HCEC 1CT (cell line): ENCODE measurements at regions not wholly inside any gene's neighbourhood (a gene's known extent, or its start where the extent isn't known, plus 50 kb on each side); places are given as distances from the start of the nearest gene placed in this dataset.
"Not testable (repeated sequence)": the region's sequence is repeated elsewhere in the genome, so short reads cannot be mapped to it uniquely, and the experiment has no call there.

Experiments used
- DNase-seq: peaks from one replicate; pipeline ENCODE4 v3.0.0-alpha.2; 2017

- no peak for DNase-seq
Observed at GRCh38 chr20:47991875-47992488, 206.7 kb upstream of the SULF2 start.

GRCh38 chr20:47990507-47991150 lies 205.3 kb upstream of the SULF2 start:
- no peak for DNase-seq

DNA sequence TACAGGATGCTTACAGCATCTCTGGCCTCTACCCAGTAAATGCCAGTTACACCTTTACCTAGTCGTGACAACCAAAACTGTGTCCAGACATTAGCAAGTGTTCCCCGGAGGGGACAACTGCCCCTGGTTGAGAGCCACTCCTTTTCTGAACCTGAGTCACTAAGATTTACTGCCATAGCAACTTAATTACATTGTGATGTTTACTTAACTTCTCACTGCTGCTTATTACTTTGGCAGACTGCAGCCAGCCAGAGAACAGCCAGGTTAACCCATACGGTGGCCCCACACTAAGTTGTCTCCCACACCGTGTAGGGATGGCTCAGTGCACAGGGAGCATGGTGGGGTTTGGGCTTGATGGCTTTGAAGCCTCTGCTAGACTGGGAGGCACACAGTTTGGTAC lies 204.7 kb upstream of the SULF2 start:
- no peak for DNase-seq

- no peak for DNase-seq
Observed at GRCh38 chr20:47988676-47989075, 203.4 kb upstream of the SULF2 start.

GRCh38 chr20:47985092-47985850 lies 200.0 kb upstream of the SULF2 start:
- no peak for DNase-seq

GRCh38 chr20:47984437-47984836 lies 199.2 kb upstream of the SULF2 start:
- no peak for DNase-seq

DNA sequence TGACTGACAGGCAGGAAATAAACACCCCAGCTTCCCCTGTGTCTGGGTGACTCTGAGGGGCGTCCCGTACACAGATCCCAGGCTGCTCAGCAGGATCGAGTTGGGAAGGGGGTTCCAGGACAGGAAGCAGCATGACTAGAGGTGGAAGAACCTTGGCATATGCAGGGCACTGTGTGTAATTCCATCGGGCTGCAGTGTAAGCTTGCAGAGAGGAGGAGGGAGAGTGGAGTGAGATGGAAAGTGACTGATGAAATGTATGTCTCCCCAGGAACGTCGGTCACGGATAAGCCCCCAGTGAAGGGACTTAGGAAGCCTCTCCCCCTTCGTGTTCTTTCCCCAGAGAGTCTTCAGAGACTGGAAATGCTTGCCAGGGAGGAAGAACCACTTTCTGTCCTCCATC lies 198.4 kb upstream of the SULF2 start:
- not testable (repeated sequence) for DNase-seq

DNA sequence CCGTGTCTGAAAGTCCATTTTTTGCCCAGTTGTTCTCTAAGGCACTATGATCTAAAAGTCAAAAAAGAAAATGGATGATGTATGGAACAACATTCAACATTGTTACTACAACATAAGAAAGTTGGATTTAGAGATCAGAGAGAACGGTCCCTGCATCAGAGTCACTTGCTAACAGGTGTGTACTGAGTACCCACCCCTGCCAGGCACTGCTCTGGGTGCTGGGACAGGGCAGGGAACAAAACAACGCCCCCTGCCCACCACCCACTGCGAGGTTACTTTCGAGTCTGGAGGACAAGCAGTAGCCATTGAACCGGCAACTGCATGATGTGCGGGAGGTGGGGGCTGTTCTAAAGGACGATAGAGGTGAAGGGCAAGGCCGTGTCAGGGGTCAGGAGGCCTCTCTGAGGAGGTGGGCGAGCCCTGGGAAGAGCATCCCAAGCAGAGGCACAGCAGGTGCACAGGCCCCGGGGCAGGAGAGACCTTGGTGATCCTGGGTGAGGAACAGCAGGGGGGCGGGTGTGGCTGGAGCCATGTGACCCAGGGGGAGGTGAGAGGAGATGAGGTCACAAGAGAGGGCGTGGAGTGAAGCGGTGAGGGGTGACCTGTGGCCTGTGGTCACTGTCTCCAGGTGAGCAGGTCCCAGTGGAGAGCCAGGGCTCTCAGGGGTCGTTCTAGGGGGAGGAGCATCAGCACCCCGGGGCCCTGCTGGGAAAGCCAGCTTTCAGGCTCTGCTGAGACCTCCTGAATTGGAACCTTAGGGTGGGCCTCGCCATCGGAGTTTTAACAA lies 197.5 kb upstream of the SULF2 start:
- DNase-seq = no peak

GRCh38 chr20:47981222-47981621 lies 195.9 kb upstream of the SULF2 start:
- no peak for DNase-seq

DNA sequence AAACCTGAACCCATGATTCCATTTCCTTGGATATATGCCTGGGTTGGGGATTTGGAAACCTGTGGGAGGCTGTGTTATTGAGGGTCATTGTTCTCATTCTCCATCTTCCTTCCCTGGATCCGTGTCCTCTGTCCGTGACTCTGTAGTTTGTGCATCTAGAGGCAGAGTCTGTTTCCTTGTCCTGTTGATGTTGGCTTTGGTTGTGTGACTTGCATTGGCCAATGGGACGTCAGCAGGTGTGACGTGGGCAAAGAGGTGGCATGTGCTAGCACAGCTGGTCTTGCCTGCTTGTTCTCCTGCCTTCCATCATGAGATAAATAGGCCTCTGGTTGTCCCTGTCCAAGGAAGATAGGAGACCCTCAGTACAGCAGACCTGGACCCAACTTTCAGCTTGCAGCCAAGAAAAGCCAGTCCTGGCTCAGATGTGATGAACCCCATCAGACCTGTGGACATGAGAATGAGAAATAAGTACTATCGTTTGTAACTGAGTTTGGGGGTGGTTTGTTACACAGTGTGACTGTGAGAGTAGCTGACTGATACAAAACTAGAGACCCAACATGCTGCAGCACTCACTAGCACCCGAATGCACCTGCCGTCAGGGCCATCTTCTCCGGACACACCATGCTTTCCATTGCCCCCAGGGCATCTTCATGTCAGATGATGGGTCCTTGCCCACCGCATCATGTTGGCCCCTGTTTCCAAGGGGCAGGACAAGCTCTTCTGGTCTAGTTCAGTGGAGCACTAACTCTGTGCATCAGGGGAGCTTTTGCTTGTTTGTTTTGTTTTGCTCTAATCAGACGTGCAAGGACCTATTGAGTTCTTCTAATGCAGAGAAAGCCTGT lies 195.3 kb upstream of the SULF2 start:
- no peak for DNase-seq

DNA sequence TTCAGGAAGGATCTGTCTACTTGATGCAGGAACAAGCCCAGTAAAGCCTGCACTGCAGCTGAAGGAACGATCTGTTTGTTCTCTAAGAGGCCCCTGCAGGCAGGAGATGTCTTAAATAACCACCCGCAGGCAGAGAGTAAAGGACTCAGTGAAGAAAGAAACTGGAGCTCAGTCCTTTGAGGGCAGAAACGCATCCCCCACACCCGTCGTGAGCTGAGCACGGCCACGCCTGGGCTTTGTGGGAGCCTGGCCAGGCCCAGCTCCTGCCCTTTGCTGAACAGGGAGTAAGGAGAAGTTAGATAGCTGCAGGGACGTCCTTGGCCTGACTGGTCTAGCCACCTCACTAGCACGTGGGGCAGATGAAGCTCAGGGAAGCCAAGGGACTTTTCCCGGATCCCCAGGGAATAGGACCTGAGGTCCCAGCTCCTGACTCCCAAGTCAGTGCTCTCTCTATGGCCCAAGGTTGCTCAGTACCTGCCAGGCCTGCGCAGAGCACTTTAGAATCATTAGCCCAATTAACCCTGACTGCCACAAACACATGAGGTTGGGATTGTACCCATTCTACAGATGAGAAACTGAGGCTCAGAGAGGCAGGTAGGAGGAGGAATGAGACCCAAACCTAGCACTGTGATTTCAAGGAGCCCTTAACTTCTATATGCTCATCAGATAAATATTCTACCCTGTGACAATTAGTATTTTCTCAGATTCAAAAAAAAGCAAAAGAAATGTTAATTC lies 194.2 kb upstream of the SULF2 start:
- not testable (repeated sequence) for DNase-seq

GRCh38 chr20:47978428-47979120 lies 193.3 kb upstream of the SULF2 start:
- not testable (repeated sequence) for DNase-seq

GRCh38 chr20:47977789-47978252 lies 192.5 kb upstream of the SULF2 start:
- DNase-seq = not testable (repeated sequence)

- DNase-seq = not testable (repeated sequence)
Observed at GRCh38 chr20:47977017-47977788, 191.9 kb upstream of the SULF2 start.

- no peak for DNase-seq
Observed at GRCh38 chr20:47974234-47974878, 189.1 kb upstream of the SULF2 start.

GRCh38 chr20:47973519-47974233 lies 188.4 kb upstream of the SULF2 start:
- no peak for DNase-seq

GRCh38 chr20:47972916-47973309 lies 187.6 kb upstream of the SULF2 start:
- DNase-seq = no peak

DNA sequence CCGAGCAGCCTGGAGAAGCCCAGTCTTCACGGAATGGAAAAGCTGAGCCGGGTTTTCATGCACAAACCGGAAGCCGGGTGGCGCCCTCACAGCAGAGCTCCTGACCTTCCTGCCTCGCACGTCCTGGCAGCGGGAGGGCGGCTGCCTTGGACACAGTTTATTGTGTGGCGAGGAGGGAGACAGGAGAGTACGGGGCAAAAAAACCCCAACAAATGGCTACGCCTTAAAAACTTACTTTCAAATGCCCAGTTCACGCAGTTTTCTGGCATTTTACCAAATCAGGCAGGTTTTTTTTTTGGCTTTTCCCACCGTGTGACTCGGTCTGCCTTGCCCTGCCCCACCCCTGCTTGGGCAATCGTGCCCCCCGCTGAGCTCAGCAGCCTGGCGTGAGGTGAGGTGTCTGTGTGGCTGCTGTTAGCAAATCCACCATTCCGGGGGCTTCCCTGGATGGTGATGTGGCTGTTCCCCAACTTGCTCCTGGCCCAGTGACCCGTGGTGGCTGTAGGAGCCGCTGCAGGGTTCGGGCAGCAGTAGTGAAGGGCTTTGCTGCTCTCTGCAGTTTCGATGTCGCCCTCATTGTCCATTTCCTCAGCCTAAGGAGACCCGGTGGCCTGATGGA lies 187.1 kb upstream of the SULF2 start:
- DNase-seq = not testable (repeated sequence)
